Esophagus squamous epithelium (tissue), 5 donors: ENCODE measurements at regions not wholly inside any gene's neighbourhood (a gene's known extent, or its start where the extent isn't known, plus 50 kb on each side); places are given as distances from the start of the nearest gene placed in this dataset.

ENCODE experiments used
- DNase-seq: peaks from one replicate; lab custom pipeline; 2025; lab: John Stamatoyannopoulos, UW
- H3K27ac ChIP-seq, 4 donors: fragments of 200-600 bp; sonication (generic); one replicate each; pipeline ENCODE4 v1.5.1; 2016 to 2019; ENCODE audit warnings: mild to moderate bottlenecking in 1 of 4
- H3K27me3 ChIP-seq, 4 donors: fragments of 200-600 bp; sonication (generic); 1 replicate in 3 of 4; 2 replicates in 1 of 4; pipeline versions ENCODE4 v1.5.1 to v1.6.0; 2017 to 2021; ENCODE audit warnings: antibody characterized with exemption in 1 of 4
- H3K36me3 ChIP-seq, 3 donors: fragments of 200-600 bp; sonication (generic); one replicate each; pipeline ENCODE4 v1.5.1; 2016 to 2019
- H3K4me1 ChIP-seq, 3 donors: fragments of 200-600 bp; sonication (generic); one replicate each; pipeline ENCODE4 v1.5.1; 2017 to 2019
- H3K4me3 ChIP-seq, 4 donors: fragments of 200-600 bp; sonication (generic); 1 replicate in 3 of 4; 2 replicates in 1 of 4; pipeline ENCODE4 v1.5.1; 2016 to 2019; ENCODE audit warnings: mild to moderate bottlenecking in 2 of 4, moderate library complexity in 1 of 4
- H3K9me3 ChIP-seq, 3 donors: fragments of 200-600 bp; sonication (generic); one replicate each; pipeline ENCODE4 v1.5.1; 2016 to 2019
- CTCF ChIP-seq, 6 experiments: fragments of 450-650 bp in 4 of 6; fragments of 200-600 bp in 2 of 6; sonication (generic) in 2 of 6; IDR thresholded peaks; one replicate each; pipeline ENCODE4 v1.5.1; 2016 to 2019; ENCODE audit warnings: antibody characterized with exemption in 6 of 6, mild to moderate bottlenecking in 4 of 6, moderate library complexity in 4 of 6
- POLR2A ChIP-seq, 4 donors: fragments of 450-650 bp; IDR thresholded peaks; one replicate each; pipeline ENCODE4 v1.6.1; 2017; ENCODE audit warnings: antibody characterized with exemption in 4 of 4, mild to moderate bottlenecking in 4 of 4, moderate library complexity in 3 of 4
- whole genome bisulfite sequencing, 2 donors: methylation state at CpG; one replicate each; pipeline ENCODE4 v1.1.5; 2018; 5-methylcytosine and 5-hydroxymethylcytosine counted together
- intact Hi-C: fragments of 100-400 bp; cut with DNase I; formaldehyde crosslinking; loops from one replicate; pipeline ENCODE4 v1.15.0; 2022
- donor health status: DM: yes; HTN: yes; CAD: no.

DNA sequence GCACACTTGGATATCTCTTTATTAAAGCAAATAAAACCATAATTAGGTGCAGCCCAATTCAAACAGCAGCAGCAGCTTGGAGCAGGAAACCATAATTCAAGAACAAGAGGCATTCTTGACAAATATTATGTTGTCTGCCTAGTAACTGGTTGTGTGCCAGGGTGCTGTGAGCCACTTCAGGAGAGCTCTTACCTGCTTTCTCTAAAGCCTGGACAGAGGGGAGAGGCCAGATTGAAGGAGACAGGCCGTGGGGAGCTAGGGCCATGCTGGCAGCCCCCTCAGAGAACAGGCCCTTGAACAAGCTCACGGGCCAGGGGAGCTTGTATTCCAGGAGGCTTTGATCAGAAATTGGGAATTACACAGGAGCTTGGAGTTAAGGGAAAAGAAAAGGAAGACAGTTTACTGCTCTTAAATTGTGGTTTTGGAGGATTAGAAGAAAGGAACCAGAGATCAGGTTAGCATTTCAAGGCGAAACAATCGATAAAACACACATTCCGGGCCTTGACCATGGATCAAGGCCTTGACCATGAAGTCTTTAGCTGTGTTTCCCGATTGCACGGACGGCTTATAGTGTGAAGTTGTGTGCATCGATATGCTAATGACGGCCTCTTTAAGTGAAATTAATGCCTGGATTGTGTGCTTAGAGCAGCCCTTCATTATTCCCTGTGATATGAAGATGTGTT, 69.8 kb upstream of the NKX2-2 start:
- no peak for TF ChIP-seq CTCF (IDR thresholded peaks at IDR 0.05)
- TF ChIP-seq POLR2A (IDR thresholded peaks at IDR 0.05) = no peak
- H3K9me3 ChIP-seq = no peaks in the 10 kb centered on the region
- H3K4me1 ChIP-seq = no peaks in the 10 kb centered on the region
- H3K27ac ChIP-seq = no peak overlapping the region
- 80 to 85% methylated on average over 10 of the region's 10 CpGs for WGBS, 2 donors
- H3K4me3 ChIP-seq = no peak overlapping the region
- intact Hi-C loops = no loop called here
- DNase-seq = no peak
- H3K27me3 ChIP-seq = peaks cover 0 to 22% (median 0%) of the 10 kb centered on the region in 4 donors
- no peaks in the 10 kb centered on the region for H3K36me3 ChIP-seq

GRCh38 chr20:21577551-21577950, 63.7 kb upstream of the NKX2-2 start:
- intact Hi-C loops = no loop called here
- WGBS, 2 donors = 60 to 66% methylated on average over 4 of the region's 4 CpGs
- Histone ChIP-seq H3K4me3 (no peak overlapping the region), H3K9me3 (no peaks in the 10 kb centered on the region), H3K27ac (no peak overlapping the region), H3K27me3 (peaks cover 0 to 32% (median 0%) of the 10 kb centered on the region in 4 donors), H3K4me1 (no peaks in the 10 kb centered on the region), H3K36me3 (no peaks in the 10 kb centered on the region)
- TF ChIP-seq POLR2A (IDR thresholded peaks at IDR 0.05) (no peak), CTCF (IDR thresholded peaks at IDR 0.05) (no peak)
- DNase-seq = no peak

DNA sequence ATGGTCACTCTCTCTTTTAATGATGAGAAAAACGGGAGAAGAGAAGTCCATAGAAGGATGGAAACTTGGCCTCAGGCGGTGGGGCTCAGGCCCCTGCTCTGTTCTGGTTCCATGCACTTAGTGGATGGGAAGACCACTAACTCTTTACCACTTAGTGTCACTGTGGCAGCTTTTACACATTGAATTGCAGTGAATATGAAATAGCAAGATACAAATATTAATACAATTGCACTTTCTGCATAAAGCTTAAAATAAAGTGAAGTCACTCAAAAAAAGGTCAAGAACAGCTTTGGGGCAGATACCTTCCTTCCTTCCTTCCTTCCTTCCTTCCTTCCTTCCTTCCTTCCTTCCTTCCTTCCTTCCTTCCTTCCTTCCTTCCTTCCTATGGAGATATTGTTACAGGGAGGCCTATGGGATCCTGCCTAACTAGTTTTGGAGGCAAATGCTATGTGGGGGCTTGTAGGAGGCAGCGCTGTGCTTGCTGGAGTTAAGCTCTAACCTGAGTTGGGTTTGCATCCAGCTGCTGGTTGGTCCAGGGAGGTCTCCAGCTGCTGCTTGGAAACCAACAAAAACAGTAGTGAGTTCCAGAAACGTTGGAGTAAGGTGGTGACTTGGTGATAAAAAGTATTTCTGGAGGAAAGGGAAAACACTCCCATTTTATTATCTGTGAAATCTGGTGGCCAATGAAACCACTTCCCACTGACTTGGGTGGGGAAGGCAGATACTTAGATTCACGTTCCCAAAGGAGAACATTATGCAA, 62.3 kb upstream of the NKX2-2 start:
- intact Hi-C loops = no loop called here
- no peak for DNase-seq

DNA sequence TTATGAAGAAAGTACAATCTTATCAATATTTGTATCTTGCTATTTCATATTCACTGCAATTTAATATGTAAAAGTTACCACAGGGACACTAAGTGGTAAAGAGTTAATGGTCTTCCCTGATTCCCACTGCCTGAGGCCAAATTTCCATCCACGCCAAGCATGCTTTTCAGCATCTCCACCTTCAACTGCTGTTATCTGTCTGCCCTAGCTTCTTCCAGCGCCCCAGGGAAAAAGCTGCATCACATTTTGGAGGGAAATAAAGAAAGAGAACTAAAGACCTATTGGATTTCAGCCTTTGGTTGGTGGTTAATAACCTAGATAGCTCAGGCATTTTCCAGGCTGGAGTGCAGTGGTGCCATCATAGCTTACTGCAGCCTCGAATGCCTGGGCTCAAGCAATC, 61.3 kb upstream of the NKX2-2 start:
- Histone ChIP-seq H3K27ac (no peak overlapping the region), H3K36me3 (no peaks in the 10 kb centered on the region), H3K4me3 (no peak overlapping the region), H3K27me3 (peaks cover 0 to 30% (median 0%) of the 10 kb centered on the region in 4 donors), H3K4me1 (no peaks in the 10 kb centered on the region), H3K9me3 (no peaks in the 10 kb centered on the region)
- no peak for TF ChIP-seq CTCF (IDR thresholded peaks at IDR 0.05)
- TF ChIP-seq POLR2A (IDR thresholded peaks at IDR 0.05) = no peak
- intact Hi-C loops = no loop called here
- no peak for DNase-seq
- 29 to 62% methylated on average over 3 of the region's 3 CpGs for WGBS, 2 donors

More for the DNA sequence above, 62.3 kb upstream of the NKX2-2 start:
- Histone ChIP-seq H3K27ac (no peak overlapping the region), H3K9me3 (no peaks in the 10 kb centered on the region), H3K4me3 (no peak overlapping the region), H3K36me3 (no peaks in the 10 kb centered on the region), H3K4me1 (no peaks in the 10 kb centered on the region), H3K27me3 (peaks cover 0 to 29% (median 0%) of the 10 kb centered on the region in 4 donors)
- no peak for TF ChIP-seq POLR2A (IDR thresholded peaks at IDR 0.05)
- no peak for TF ChIP-seq CTCF (IDR thresholded peaks at IDR 0.05)
- 44 to 52% methylated on average over 4 to 5 of the region's 5 CpGs for WGBS, 2 donors

DNA sequence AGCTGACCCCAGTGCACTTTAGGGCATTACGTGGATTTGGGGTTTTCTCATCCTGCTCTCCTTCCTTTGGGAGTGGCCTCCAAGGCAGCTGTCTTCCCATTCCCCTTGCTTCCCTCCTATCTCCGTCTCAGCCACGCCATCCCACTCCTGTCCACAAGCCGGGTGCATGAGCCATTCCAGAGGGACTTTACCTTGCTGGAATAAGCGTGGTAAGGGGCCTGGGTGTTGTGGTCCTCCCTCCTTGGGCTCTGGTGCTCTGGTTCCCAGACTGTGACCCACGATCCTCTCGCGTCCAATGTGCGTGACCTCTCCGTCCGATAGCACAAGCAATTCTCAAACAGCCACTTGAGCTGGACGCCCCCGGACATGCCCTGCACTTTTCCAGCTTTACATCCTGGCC, 60.6 kb upstream of the NKX2-2 start:
- 61 to 79% methylated on average over 8 to 13 of the region's 13 CpGs for WGBS, 2 donors
- no peak for DNase-seq
- peaks cover 0 to 35% (median 0%) of the 10 kb centered on the region in 4 donors for H3K27me3 ChIP-seq
- no peak overlapping the region for H3K27ac ChIP-seq
- H3K4me3 ChIP-seq = no peak overlapping the region
- no peaks in the 10 kb centered on the region for H3K36me3 ChIP-seq
- no peaks in the 10 kb centered on the region for H3K4me1 ChIP-seq
- no peak for TF ChIP-seq CTCF (IDR thresholded peaks at IDR 0.05)
- no peak for TF ChIP-seq POLR2A (IDR thresholded peaks at IDR 0.05)
- intact Hi-C loops = no loop called here
- H3K9me3 ChIP-seq = no peaks in the 10 kb centered on the region
